GM10266 (cell line): ENCODE measurements at regions not wholly inside any gene's neighbourhood (a gene's known extent, or its start where the extent isn't known, plus 50 kb on each side); places are given as distances from the start of the nearest gene placed in this dataset.

Experiments
- DNase-seq: peaks from one replicate; pipeline ENCODE4 v3.0.0; 2012; ENCODE audit errors: extremely low spot score
- CTCF ChIP-seq: IDR thresholded peaks from 2 replicates; pipeline ENCODE4 v1.5.1; 2012; ENCODE audit warnings: mild to moderate bottlenecking, low read depth; ENCODE audit not compliant: control insufficient read depth, insufficient read depth; ENCODE audit errors: missing control alignments

GRCh38 chr3:176426371-176426770 is 770.9 kb downstream of the TBL1XR1 start:
- no peak for TF ChIP-seq CTCF

GRCh38 chr3:176416870-176417269 is 780.4 kb downstream of the TBL1XR1 start:
- no peak for TF ChIP-seq CTCF
- DNase-seq, result no peak

More at GRCh38 chr3:176426371-176426770, 770.9 kb downstream of the TBL1XR1 start:
- DNase-seq, result no peak

GRCh38 chr3:176415661-176416295 is 781.5 kb downstream of the TBL1XR1 start:
- no peak for TF ChIP-seq CTCF
- no peak for DNase-seq

- no peak for TF ChIP-seq CTCF
- DNase-seq, result no peak
These were observed 784.5 kb downstream of the TBL1XR1 start for GRCh38 chr3:176412771-176413170.

GRCh38 chr3:176403531-176403930 is 793.8 kb downstream of the TBL1XR1 start:
- no peak for DNase-seq
- TF ChIP-seq CTCF, result no peak

GRCh38 chr3:176401211-176401610 is 796.1 kb downstream of the TBL1XR1 start:
- TF ChIP-seq CTCF, result no peak
- DNase-seq, result no peak

- TF ChIP-seq CTCF, result no peak
- DNase-seq, result no peak
These were observed 798.1 kb downstream of the TBL1XR1 start for GRCh38 chr3:176399193-176399592.
